Endothelial cell of umbilical vein (primary cell): ENCODE measurements at regions not wholly inside any gene's neighbourhood (a gene's known extent, or its start where the extent isn't known, plus 50 kb on each side); places are given as distances from the start of the nearest gene placed in this dataset.

Experiments
- CTCF ChIP-seq, 2 donors: IDR thresholded peaks; 1 replicate in 1 of 2; 2 replicates in 1 of 2; pipeline ENCODE4 v1.5.1; 2011; ENCODE audit warnings: low read length in 2 of 2, mild to moderate bottlenecking in 2 of 2, moderate library complexity in 2 of 2, control low read depth in 1 of 2, inconsistent platforms in 1 of 2, low read depth in 1 of 2; ENCODE audit not compliant: insufficient read depth in 1 of 2; ENCODE audit errors: extremely low read depth in 1 of 2
- EZH2 ChIP-seq: IDR thresholded peaks from 2 replicates; pipeline ENCODE4 v1.6.1; 2012; ENCODE audit warnings: borderline replicate concordance, low read depth, mild to moderate bottlenecking, moderate library complexity, low read length, inconsistent platforms; ENCODE audit not compliant: severe bottlenecking
- MAX ChIP-seq: IDR thresholded peaks from 2 replicates; pipeline ENCODE4 v1.6.1; 2011; ENCODE audit not compliant: insufficient read depth, insufficient read length
- POLR2A ChIP-seq: IDR thresholded peaks from 2 replicates; pipeline ENCODE4 v1.6.1; 2012; ENCODE audit warnings: low read depth, mild to moderate bottlenecking, control low read depth, low read length
- POLR2AphosphoS5 ChIP-seq: IDR thresholded peaks from 2 replicates; pipeline ENCODE4 v1.6.1; 2012; ENCODE audit warnings: low read depth, mild to moderate bottlenecking, control low read depth, low read length, moderate library complexity; ENCODE audit not compliant: insufficient read depth

- TF ChIP-seq POLR2A (no peak), CTCF (IDR thresholded peaks at IDR 0.05; ENCODE audit: extremely low read depth in 1 of 2, insufficient read depth in 1 of 2, low read depth in 1 of 2, low read length in 2 of 2) (no peak), EZH2 (no peak), POLR2AphosphoS5 (no peak), MAX (no peak)
Observed at GRCh38 chr12:131578828-131579470, 131.9 kb upstream of the SFSWAP start.
